Liver (tissue), 8 donors: ENCODE measurements at regions not wholly inside any gene's neighbourhood (a gene's known extent, or its start where the extent isn't known, plus 50 kb on each side); places are given as distances from the start of the nearest gene placed in this dataset.

Experiments used
- DNase-seq: peaks from one replicate; pipeline ENCODE4 v3.0.0-alpha.2; 2017; ENCODE audit warnings: low spot score
- H3K27ac ChIP-seq, 2 donors: one replicate each; pipeline ENCODE4 v1.7.0; 2013; ENCODE audit warnings: inconsistent platforms in 2 of 2, low read length in 2 of 2, control low read depth in 1 of 2, low read depth in 1 of 2, mild to moderate bottlenecking in 1 of 2
- H3K27me3 ChIP-seq, 4 donors: one replicate each; pipeline versions ENCODE4 v1.6.1 to v1.7.0; 2013; ENCODE audit warnings: low read length in 3 of 4, inconsistent platforms in 1 of 4, mild to moderate bottlenecking in 1 of 4, moderate library complexity in 1 of 4; ENCODE audit not compliant: control insufficient read depth in 4 of 4, insufficient read depth in 4 of 4
- H3K36me3 ChIP-seq, 4 donors: one replicate each; pipeline versions ENCODE4 v1.6.1 to v1.7.0; 2013; ENCODE audit warnings: low read length in 3 of 4, mild to moderate bottlenecking in 3 of 4, low read depth in 1 of 4, moderate library complexity in 1 of 4; ENCODE audit not compliant: control insufficient read depth in 4 of 4, insufficient read depth in 3 of 4
- H3K4me1 ChIP-seq, 4 donors: one replicate each; pipeline versions ENCODE4 v1.6.1 to v1.7.0; 2013; ENCODE audit warnings: low read length in 3 of 4, mild to moderate bottlenecking in 3 of 4, moderate library complexity in 1 of 4; ENCODE audit not compliant: control insufficient read depth in 4 of 4, insufficient read depth in 4 of 4
- H3K4me3 ChIP-seq, 3 donors: one replicate each; pipeline versions ENCODE4 v1.6.1 to v1.7.0; 2013; ENCODE audit warnings: low read length in 3 of 3, control low read depth in 1 of 3, low read depth in 1 of 3, mild to moderate bottlenecking in 1 of 3
- H3K9ac ChIP-seq, 2 donors: one replicate each; pipeline ENCODE4 v1.7.0; 2013; ENCODE audit warnings: low read length in 2 of 2, mild to moderate bottlenecking in 2 of 2, moderate library complexity in 2 of 2, control low read depth in 1 of 2, low read depth in 1 of 2
- H3K9me3 ChIP-seq, 4 donors: one replicate each; pipeline versions ENCODE4 v1.6.1 to v1.7.0; 2013; ENCODE audit warnings: low read length in 3 of 4; ENCODE audit not compliant: control insufficient read depth in 4 of 4
- ATF3 ChIP-seq: IDR thresholded peaks from 2 replicates; pipeline ENCODE4 v1.6.1; 2016; ENCODE audit warnings: antibody characterized with exemption
- CTCF ChIP-seq: fragments of 150-350 bp; IDR thresholded peaks from 2 replicates; pipeline ENCODE4 v1.5.1; 2017; ENCODE audit warnings: improper control_type of control experiment, low read depth, low read length; ENCODE audit not compliant: missing input control
- EGR1 ChIP-seq, 2 donors: IDR thresholded peaks; 2 replicates each; pipeline ENCODE4 v1.6.1; 2016 to 2018; ENCODE audit warnings: antibody characterized with exemption in 2 of 2, low read depth in 2 of 2
- FOXA1 ChIP-seq: IDR thresholded peaks from 2 replicates; pipeline ENCODE4 v1.6.1; 2016; ENCODE audit warnings: antibody characterized with exemption
- HNF4A ChIP-seq, 2 donors: conservative IDR thresholded peaks; 2 replicates each; pipeline ENCODE4 v1.6.1; 2016; ENCODE audit warnings: antibody characterized with exemption in 2 of 2, mild to moderate bottlenecking in 2 of 2
- HNF4G ChIP-seq: IDR thresholded peaks from 2 replicates; pipeline ENCODE4 v1.6.1; 2016; ENCODE audit warnings: antibody characterized with exemption
- JUND ChIP-seq, 2 donors: IDR thresholded peaks; 2 replicates each; pipeline ENCODE4 v1.6.1; 2016; ENCODE audit warnings: antibody characterized with exemption in 2 of 2
- MAX ChIP-seq: IDR thresholded peaks from 2 replicates; pipeline ENCODE4 v1.6.1; 2016; ENCODE audit warnings: antibody characterized with exemption
- NR2F2 ChIP-seq: IDR thresholded peaks from 2 replicates; pipeline ENCODE4 v1.6.1; 2016; ENCODE audit warnings: antibody characterized with exemption
- RAD21 ChIP-seq, 2 donors: IDR thresholded peaks; 2 replicates each; pipeline ENCODE4 v1.6.1; 2016; ENCODE audit warnings: antibody characterized with exemption in 2 of 2, mild to moderate bottlenecking in 2 of 2
- REST ChIP-seq: IDR thresholded peaks from 2 replicates; pipeline ENCODE4 v1.6.1; 2016; ENCODE audit warnings: antibody characterized with exemption, mild to moderate bottlenecking
- RXRA ChIP-seq, 2 donors: IDR thresholded peaks; 2 replicates each; pipeline ENCODE4 v1.6.1; 2017 to 2018; ENCODE audit warnings: antibody characterized with exemption in 2 of 2, mild to moderate bottlenecking in 1 of 2
- SP1 ChIP-seq: IDR thresholded peaks from 2 replicates; pipeline ENCODE4 v1.6.1; 2018; ENCODE audit warnings: antibody characterized with exemption, mild to moderate bottlenecking
- TAF1 ChIP-seq: conservative IDR thresholded peaks from 2 replicates; pipeline ENCODE4 v1.6.1; 2016; ENCODE audit warnings: antibody characterized with exemption, mild to moderate bottlenecking
- YY1 ChIP-seq: IDR thresholded peaks from 2 replicates; pipeline ENCODE4 v1.6.1; 2016; ENCODE audit warnings: antibody characterized with exemption, mild to moderate bottlenecking
- ZBTB33 ChIP-seq: IDR thresholded peaks from 2 replicates; pipeline ENCODE4 v1.6.1; 2016; ENCODE audit warnings: antibody characterized with exemption
- WGBS: extraction: QIAGEN DNeasy Blood & Tissue Kit; methylation state at CpG from one replicate; pipeline ENCODE4 v1.1.7; 2013; 5-methylcytosine and 5-hydroxymethylcytosine counted together
- donor health status: healthy.
- donor health status: healthy.
- donor health status: healthy.
- donor health status: healthy.
- donor health status: healthy.

- Histone ChIP-seq H3K9ac (no peak overlapping the region), H3K4me1 (peaks cover 0 to 9% (median 3%) of the 10 kb centered on the region in 4 donors), H3K4me3 (no peak overlapping the region), H3K27ac (no peak overlapping the region), H3K27me3 (no peaks in the 10 kb centered on the region), H3K9me3 (no peaks in the 10 kb centered on the region), H3K36me3 (no peaks in the 10 kb centered on the region)
- WGBS = 95% methylated on average over 1 of the region's 1 CpG
- DNase-seq = no peak
- TF ChIP-seq REST (no peak), HNF4A (conservative IDR thresholded peaks at IDR 0.05) (no peak), ZBTB33 (no peak), TAF1 (no peak), CTCF (no peak)
Observed at GRCh38 chr10:27603104-27603503, 99.0 kb downstream of the RAB18 start.

- no peak overlapping the region for H3K27ac ChIP-seq
- no peak overlapping the region for H3K4me3 ChIP-seq
- DNase-seq = no peak
- H3K4me1 ChIP-seq = peaks cover 0 to 9% (median 3%) of the 10 kb centered on the region in 4 donors
- no peaks in the 10 kb centered on the region for H3K9me3 ChIP-seq
- no peaks in the 10 kb centered on the region for H3K27me3 ChIP-seq
- no peaks in the 10 kb centered on the region for H3K36me3 ChIP-seq
- H3K9ac ChIP-seq = no peak overlapping the region
- WGBS = 76% methylated on average over 4 of the region's 4 CpGs
- no peak for TF ChIP-seq SP1
- no peak for TF ChIP-seq RAD21 (IDR thresholded peaks at IDR 0.05)
- TF ChIP-seq REST = no peak
- TF ChIP-seq EGR1 (IDR thresholded peaks at IDR 0.05; ENCODE audit: low read depth in 2 of 2) = no peak
- no peak for TF ChIP-seq JUND (IDR thresholded peaks at IDR 0.05)
- no peak for TF ChIP-seq TAF1
- TF ChIP-seq ZBTB33 = no peak
- no peak for TF ChIP-seq HNF4G
- no peak for TF ChIP-seq MAX
- TF ChIP-seq CTCF = no peak
- no peak for TF ChIP-seq RXRA (IDR thresholded peaks at IDR 0.05)
- TF ChIP-seq HNF4A (conservative IDR thresholded peaks at IDR 0.05) = no peak
- no peak for TF ChIP-seq YY1
- no peak for TF ChIP-seq NR2F2
- TF ChIP-seq FOXA1 = no peak
- no peak for TF ChIP-seq ATF3
Observed at GRCh38 chr10:27605318-27605717, 101.2 kb downstream of the RAB18 start.
